GM18909 (cell line): ENCODE measurements at regions not wholly inside any gene's neighbourhood (a gene's known extent, or its start where the extent isn't known, plus 50 kb on each side); places are given as distances from the start of the nearest gene placed in this dataset.
"Not testable (repeated sequence)": the region's sequence is repeated elsewhere in the genome, so short reads cannot be mapped to it uniquely, and the experiment has no call there.

ENCODE experiments used
- ATAC-seq: cut with Tn5 transposase; IDR thresholded peaks from one replicate; pipeline ENCODE4 v1.9.1; 2021; ENCODE audit warnings: mild to moderate bottlenecking; ENCODE audit not compliant: unreplicated experiment, poor library complexity

- ATAC-seq, result not testable (repeated sequence)
Measured at GRCh38 chr7:67358316-67358715, 361.7 kb downstream of the TYW1 start.

- ATAC-seq, result not testable (repeated sequence)
Measured at GRCh38 chr7:67358738-67359137, 362.1 kb downstream of the TYW1 start.

- ATAC-seq, result no peak
Measured at GRCh38 chr7:67359900-67360299, 363.3 kb downstream of the TYW1 start.

- no peak for ATAC-seq
Measured at GRCh38 chr7:67361150-67361549, 364.5 kb downstream of the TYW1 start.

GRCh38 chr7:67364441-67365017 lies 367.9 kb downstream of the TYW1 start:
- no peak for ATAC-seq

GRCh38 chr7:67371429-67372305 lies 375.0 kb downstream of the TYW1 start:
- ATAC-seq, result peak; percentile 97

GRCh38 chr7:67373389-67373788 lies 376.8 kb downstream of the TYW1 start:
- not testable (repeated sequence) for ATAC-seq

- no peak for ATAC-seq
Measured at GRCh38 chr7:67375427-67375826, 378.8 kb downstream of the TYW1 start.

- peak; percentile 94 for ATAC-seq
Measured at GRCh38 chr7:67377939-67378862, 381.6 kb downstream of the TYW1 start.

- ATAC-seq, result no peak
Measured at GRCh38 chr7:67380326-67380725, 383.7 kb downstream of the TYW1 start.

- ATAC-seq, result no peak
Measured at GRCh38 chr7:67380858-67381257, 384.2 kb downstream of the TYW1 start.

- no peak for ATAC-seq
Measured at GRCh38 chr7:67387851-67388250, 391.2 kb downstream of the TYW1 start.

- ATAC-seq, result no peak
Measured at GRCh38 chr7:67391168-67391567, 394.5 kb downstream of the TYW1 start.

- ATAC-seq, result no peak
Measured at GRCh38 chr7:67392596-67393438, 396.2 kb downstream of the TYW1 start.

GRCh38 chr7:67393903-67394302 lies 397.3 kb downstream of the TYW1 start:
- ATAC-seq, result no peak

- no peak for ATAC-seq
Measured at GRCh38 chr7:67398916-67399315, 402.3 kb downstream of the TYW1 start.

GRCh38 chr7:67401492-67401891 lies 404.9 kb downstream of the TYW1 start:
- ATAC-seq, result no peak

- no peak for ATAC-seq
Measured at GRCh38 chr7:67402280-67402679, 405.6 kb downstream of the TYW1 start.

- ATAC-seq, result no peak
Measured at GRCh38 chr7:67406976-67407375, 410.3 kb downstream of the TYW1 start.
